ENCODE measurements at regions not wholly inside any gene's neighbourhood (a gene's known extent, or its start where the extent isn't known, plus 50 kb on each side); places are given as distances from the start of the nearest gene placed in this dataset.
A peak's percentile ranks its signal among the peaks of the same experiment; 100 is the strongest.

- no peaks in the 10 kb centered on the region for H3K36me3 ChIP-seq
- H3K9me3 ChIP-seq = no peaks in the 10 kb centered on the region
- WGBS, 5 donors = 53 to 71% (median 59%) methylated on average over 5 of the region's 5 CpGs
- no peak for TF ChIP-seq POLR2AphosphoS5 (IDR thresholded peaks at IDR 0.05)
- no peak for TF ChIP-seq CTCF (IDR thresholded peaks at IDR 0.05 in 8 of 11, conservative IDR thresholded peaks at IDR 0.05 in 3 of 11)
- intact Hi-C loops (cut with DNase I; ENCODE audit: low total_unique reads) = no loop called here
- peak overlapping the region in 3 of 8 donors; percentile 18 to 43 (median 30) for H3K27ac ChIP-seq
- H3K4me1 ChIP-seq = peaks cover 0 to 32% (median 14%) of the 10 kb centered on the region in 6 donors
- H3K4me3 ChIP-seq = no peak overlapping the region
- DNase-seq = no peak
- H3K27me3 ChIP-seq (replicated peaks in 1 of 7) = no peaks in the 10 kb centered on the region
These were observed 203.6 kb downstream of the EDEM1 start for GRCh38 chr3:5390936-5391625.

GRCh38 chr3:5401002-5401401, 213.5 kb downstream of the EDEM1 start:
- intact Hi-C loops (cut with DNase I; ENCODE audit: low total_unique reads) = no loop called here
- H3K4me1 ChIP-seq = no peaks in the 10 kb centered on the region
- DNase-seq = no peak
- no peak overlapping the region for H3K27ac ChIP-seq
- WGBS, 5 donors = 88 to 95% (median 91%) methylated on average over 10 of the region's 10 CpGs
- no peaks in the 10 kb centered on the region for H3K36me3 ChIP-seq
- H3K9me3 ChIP-seq = no peaks in the 10 kb centered on the region
- TF ChIP-seq POLR2A (IDR thresholded peaks at IDR 0.05) (no peak), CTCF (IDR thresholded peaks at IDR 0.05 in 8 of 11, conservative IDR thresholded peaks at IDR 0.05 in 3 of 11) (no peak), POLR2AphosphoS5 (IDR thresholded peaks at IDR 0.05) (no peak)
- no peak overlapping the region for H3K4me3 ChIP-seq
- no peaks in the 10 kb centered on the region for H3K27me3 ChIP-seq (replicated peaks in 1 of 7)

- H3K9me3 ChIP-seq = no peaks in the 10 kb centered on the region
- WGBS, 5 donors = 91 to 97% (median 92%) methylated on average over 2 of the region's 2 CpGs
- no peaks in the 10 kb centered on the region for H3K27me3 ChIP-seq (replicated peaks in 1 of 7)
- intact Hi-C loops (cut with DNase I; ENCODE audit: low total_unique reads) = no loop called here
- TF ChIP-seq CTCF (IDR thresholded peaks at IDR 0.05 in 8 of 11, conservative IDR thresholded peaks at IDR 0.05 in 3 of 11) = no peak
- TF ChIP-seq POLR2A (IDR thresholded peaks at IDR 0.05) = no peak
- no peak for TF ChIP-seq POLR2AphosphoS5 (IDR thresholded peaks at IDR 0.05)
- no peaks in the 10 kb centered on the region for H3K36me3 ChIP-seq
- no peak overlapping the region for H3K27ac ChIP-seq
- no peak for DNase-seq
- no peaks in the 10 kb centered on the region for H3K4me1 ChIP-seq
- H3K4me3 ChIP-seq = no peak overlapping the region
These were observed 217.2 kb downstream of the EDEM1 start for GRCh38 chr3:5404718-5405117.

GRCh38 chr3:5411786-5412185, 224.3 kb downstream of the EDEM1 start:
- H3K4me3 ChIP-seq = no peak overlapping the region
- intact Hi-C loops (cut with DNase I; ENCODE audit: low total_unique reads) = no loop called here
- no peak for DNase-seq
- WGBS, 5 donors = 74 to 95% (median 87%) methylated on average over 2 of the region's 2 CpGs
- no peaks in the 10 kb centered on the region for H3K4me1 ChIP-seq
- H3K9me3 ChIP-seq = peaks cover 0 to 17% (median 3%) of the 10 kb centered on the region in 8 donors
- no peak for TF ChIP-seq POLR2A (IDR thresholded peaks at IDR 0.05)
- no peak for TF ChIP-seq POLR2AphosphoS5 (IDR thresholded peaks at IDR 0.05)
- TF ChIP-seq CTCF (IDR thresholded peaks at IDR 0.05 in 8 of 11, conservative IDR thresholded peaks at IDR 0.05 in 3 of 11) = no peak
- H3K27ac ChIP-seq = no peak overlapping the region
- H3K27me3 ChIP-seq (replicated peaks in 1 of 7) = no peaks in the 10 kb centered on the region
- no peaks in the 10 kb centered on the region for H3K36me3 ChIP-seq

All from spleen (tissue), 11 donors.